Duodenal mucosa (tissue), 2 donors: ENCODE measurements at regions not wholly inside any gene's neighbourhood (a gene's known extent, or its start where the extent isn't known, plus 50 kb on each side); places are given as distances from the start of the nearest gene placed in this dataset.

Source experiments
- H3K27ac ChIP-seq: one replicate; pipeline ENCODE4 v1.7.0; 2013; ENCODE audit warnings: low read depth, low read length
- H3K27me3 ChIP-seq, 2 donors: one replicate each; pipeline ENCODE4 v1.7.0; 2013; ENCODE audit warnings: low read length in 2 of 2, control low read depth in 1 of 2; ENCODE audit not compliant: insufficient read depth in 2 of 2, control insufficient read depth in 1 of 2
- H3K36me3 ChIP-seq, 2 donors: one replicate each; pipeline ENCODE4 v1.7.0; 2013; ENCODE audit warnings: low read length in 2 of 2, control low read depth in 1 of 2; ENCODE audit not compliant: insufficient read depth in 2 of 2, control insufficient read depth in 1 of 2
- H3K4me1 ChIP-seq, 2 donors: one replicate each; pipeline ENCODE4 v1.7.0; 2013; ENCODE audit warnings: low read length in 2 of 2, control low read depth in 1 of 2; ENCODE audit not compliant: insufficient read depth in 2 of 2, control insufficient read depth in 1 of 2
- H3K4me3 ChIP-seq, 2 donors: one replicate each; pipeline ENCODE4 v1.7.0; 2013; ENCODE audit warnings: low read length in 2 of 2, low read depth in 1 of 2
- H3K9ac ChIP-seq, 2 donors: one replicate each; pipeline ENCODE4 v1.7.0; 2013; ENCODE audit warnings: low read length in 2 of 2, low read depth in 1 of 2
- H3K9me3 ChIP-seq, 2 donors: one replicate each; pipeline ENCODE4 v1.7.0; 2013; ENCODE audit warnings: low read length in 2 of 2, control low read depth in 1 of 2; ENCODE audit not compliant: control insufficient read depth in 1 of 2

GRCh38 chr15:77860071-77860691 is 217.3 kb downstream of the TBC1D2B start:
- peaks cover 6 to 10% of the 10 kb centered on the region in 2 donors for H3K4me1 ChIP-seq
- H3K36me3 ChIP-seq: no peaks in the 10 kb centered on the region
- H3K9me3 ChIP-seq: no peaks in the 10 kb centered on the region
- H3K9ac ChIP-seq: no peak overlapping the region
- no peak overlapping the region for H3K27ac ChIP-seq
- H3K27me3 ChIP-seq: no peaks in the 10 kb centered on the region
- H3K4me3 ChIP-seq: no peak overlapping the region

- Histone ChIP-seq H3K27ac (no peak overlapping the region), H3K9me3 (no peaks in the 10 kb centered on the region), H3K4me3 (no peak overlapping the region), H3K27me3 (no peaks in the 10 kb centered on the region), H3K36me3 (no peaks in the 10 kb centered on the region), H3K9ac (no peak overlapping the region), H3K4me1 (peaks cover 6 to 10% of the 10 kb centered on the region in 2 donors)
Measured at GRCh38 chr15:77859491-77860060, 217.9 kb downstream of the TBC1D2B start.

GRCh38 chr15:77858792-77859490 is 218.6 kb downstream of the TBC1D2B start:
- H3K4me3 ChIP-seq: no peak overlapping the region
- H3K27me3 ChIP-seq: no peaks in the 10 kb centered on the region
- no peaks in the 10 kb centered on the region for H3K36me3 ChIP-seq
- H3K4me1 ChIP-seq: peaks cover 6 to 10% of the 10 kb centered on the region in 2 donors
- H3K9ac ChIP-seq: no peak overlapping the region
- H3K9me3 ChIP-seq: no peaks in the 10 kb centered on the region
- H3K27ac ChIP-seq: no peak overlapping the region

- H3K9me3 ChIP-seq: no peaks in the 10 kb centered on the region
- no peaks in the 10 kb centered on the region for H3K36me3 ChIP-seq
Measured at GRCh38 chr15:77857419-77857818, 220.1 kb downstream of the TBC1D2B start.

GRCh38 chr15:77856705-77857346 is 220.7 kb downstream of the TBC1D2B start:
- no peaks in the 10 kb centered on the region for H3K36me3 ChIP-seq
- H3K27me3 ChIP-seq: no peaks in the 10 kb centered on the region
- peaks cover 20 to 26% of the 10 kb centered on the region in 2 donors for H3K4me1 ChIP-seq
- no peaks in the 10 kb centered on the region for H3K9me3 ChIP-seq
- no peak overlapping the region for H3K27ac ChIP-seq
- H3K4me3 ChIP-seq: no peak overlapping the region
- no peak overlapping the region for H3K9ac ChIP-seq

More at GRCh38 chr15:77857419-77857818, 220.1 kb downstream of the TBC1D2B start:
- H3K9ac ChIP-seq: no peak overlapping the region
- no peaks in the 10 kb centered on the region for H3K27me3 ChIP-seq
- H3K4me3 ChIP-seq: no peak overlapping the region
- peaks cover 15 to 20% of the 10 kb centered on the region in 2 donors for H3K4me1 ChIP-seq
- H3K27ac ChIP-seq: no peak overlapping the region

- H3K36me3 ChIP-seq: no peaks in the 10 kb centered on the region
- no peak overlapping the region for H3K27ac ChIP-seq
- H3K9ac ChIP-seq: no peak overlapping the region
- peaks cover 20 to 27% of the 10 kb centered on the region in 2 donors for H3K4me1 ChIP-seq
- no peaks in the 10 kb centered on the region for H3K9me3 ChIP-seq
- H3K4me3 ChIP-seq: no peak overlapping the region
- no peaks in the 10 kb centered on the region for H3K27me3 ChIP-seq
Measured at GRCh38 chr15:77855871-77856270, 221.6 kb downstream of the TBC1D2B start.

- Histone ChIP-seq H3K4me3 (no peak overlapping the region), H3K9ac (no peak overlapping the region), H3K27ac (no peak overlapping the region), H3K36me3 (no peaks in the 10 kb centered on the region), H3K4me1 (peaks cover 20 to 26% of the 10 kb centered on the region in 2 donors), H3K27me3 (no peaks in the 10 kb centered on the region), H3K9me3 (no peaks in the 10 kb centered on the region)
Measured at GRCh38 chr15:77854980-77855379, 222.3 kb upstream of the LINGO1 start.

GRCh38 chr15:77853910-77854309 is 221.2 kb upstream of the LINGO1 start:
- peaks cover 14 to 20% of the 10 kb centered on the region in 2 donors for H3K4me1 ChIP-seq
- H3K9ac ChIP-seq: no peak overlapping the region
- no peaks in the 10 kb centered on the region for H3K9me3 ChIP-seq
- H3K4me3 ChIP-seq: no peak overlapping the region
- H3K27ac ChIP-seq: no peak overlapping the region
- H3K36me3 ChIP-seq: no peaks in the 10 kb centered on the region
- no peaks in the 10 kb centered on the region for H3K27me3 ChIP-seq

- no peak overlapping the region for H3K27ac ChIP-seq
- H3K4me1 ChIP-seq: peaks cover 14 to 20% of the 10 kb centered on the region in 2 donors
- H3K9me3 ChIP-seq: no peaks in the 10 kb centered on the region
- no peak overlapping the region for H3K4me3 ChIP-seq
- H3K9ac ChIP-seq: no peak overlapping the region
- H3K27me3 ChIP-seq: no peaks in the 10 kb centered on the region
- H3K36me3 ChIP-seq: no peaks in the 10 kb centered on the region
Measured at GRCh38 chr15:77853008-77853328, 220.3 kb upstream of the LINGO1 start.
